Fibroblast of lung (primary cell): ENCODE measurements at regions not wholly inside any gene's neighbourhood (a gene's known extent, or its start where the extent isn't known, plus 50 kb on each side); places are given as distances from the start of the nearest gene placed in this dataset.

Experiments
- EZH2 ChIP-seq: IDR thresholded peaks from 2 replicates; pipeline ENCODE4 v1.5.1; 2012; ENCODE audit warnings: low read length, control low read depth, mild to moderate bottlenecking; ENCODE audit errors: missing control alignments
- TF ChIP-seq, protein P1 (sequence below), 2 donors: IDR thresholded peaks in 1 of 2; conservative IDR thresholded peaks in 1 of 2; 1 replicate in 1 of 2; 2 replicates in 1 of 2; pipeline ENCODE4 v1.5.1; 2011 to 2012; ENCODE audit warnings: low read length in 2 of 2, control low read depth in 1 of 2, inconsistent platforms in 1 of 2, low read depth in 1 of 2, mild to moderate bottlenecking in 1 of 2

DNA sequence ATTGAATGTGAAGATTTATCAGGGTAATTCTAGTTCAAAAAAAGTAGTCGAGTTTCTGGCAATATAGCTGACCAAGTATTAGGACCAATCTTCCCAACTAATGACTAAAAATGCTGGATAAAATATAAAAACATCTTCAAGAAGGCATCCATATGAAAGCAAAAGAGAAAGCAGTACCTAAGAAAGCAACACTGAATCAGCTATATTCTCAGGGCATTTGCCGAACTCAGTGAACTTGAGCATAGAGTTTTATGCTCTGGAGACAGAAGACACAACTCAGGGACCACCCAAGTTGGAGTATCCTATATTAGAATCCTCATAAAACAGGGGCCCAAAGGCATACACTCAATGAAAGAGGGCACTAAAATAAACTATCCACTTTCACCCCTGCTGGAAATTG is 103.7 kb upstream of the HNRNPA3 start:
- TF ChIP-seq, protein P1, sequence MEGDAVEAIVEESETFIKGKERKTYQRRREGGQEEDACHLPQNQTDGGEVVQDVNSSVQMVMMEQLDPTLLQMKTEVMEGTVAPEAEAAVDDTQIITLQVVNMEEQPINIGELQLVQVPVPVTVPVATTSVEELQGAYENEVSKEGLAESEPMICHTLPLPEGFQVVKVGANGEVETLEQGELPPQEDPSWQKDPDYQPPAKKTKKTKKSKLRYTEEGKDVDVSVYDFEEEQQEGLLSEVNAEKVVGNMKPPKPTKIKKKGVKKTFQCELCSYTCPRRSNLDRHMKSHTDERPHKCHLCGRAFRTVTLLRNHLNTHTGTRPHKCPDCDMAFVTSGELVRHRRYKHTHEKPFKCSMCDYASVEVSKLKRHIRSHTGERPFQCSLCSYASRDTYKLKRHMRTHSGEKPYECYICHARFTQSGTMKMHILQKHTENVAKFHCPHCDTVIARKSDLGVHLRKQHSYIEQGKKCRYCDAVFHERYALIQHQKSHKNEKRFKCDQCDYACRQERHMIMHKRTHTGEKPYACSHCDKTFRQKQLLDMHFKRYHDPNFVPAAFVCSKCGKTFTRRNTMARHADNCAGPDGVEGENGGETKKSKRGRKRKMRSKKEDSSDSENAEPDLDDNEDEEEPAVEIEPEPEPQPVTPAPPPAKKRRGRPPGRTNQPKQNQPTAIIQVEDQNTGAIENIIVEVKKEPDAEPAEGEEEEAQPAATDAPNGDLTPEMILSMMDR (conservative IDR thresholded peaks at IDR 0.05 in 1 of 2, IDR thresholded peaks at IDR 0.05 in 1 of 2; ENCODE audit: low read depth in 1 of 2, low read length in 2 of 2) = no peak
- TF ChIP-seq EZH2 = no peak
